ENCODE measurements at regions not wholly inside any gene's neighbourhood (a gene's known extent, or its start where the extent isn't known, plus 50 kb on each side); places are given as distances from the start of the nearest gene placed in this dataset.

GRCh38 chr18:57223144-57223870 is 76.4 kb downstream of the BOD1L2 start:
- intact Hi-C loops (cut with micrococcal nuclease) (no loop called here), in situ Hi-C loops (cut with MboI) (no loop called here)
- no peaks in the 10 kb centered on the region for H3K4me1 ChIP-seq (replicated peaks in 1 of 2; ENCODE audit: control insufficient read depth in 2 of 2, insufficient read depth in 2 of 2, low read length in 2 of 2)
- H3K9me1 ChIP-seq (ENCODE audit: control insufficient read depth, insufficient read depth, low read length) = no peaks in the 10 kb centered on the region
- H3K4me3 ChIP-seq = no peak overlapping the region
- no peaks in the 10 kb centered on the region for H4K20me1 ChIP-seq (replicated peaks; ENCODE audit: control insufficient read depth, insufficient read depth, low read length)
- BruUV-seq (replicated peaks) = no TSS peak
- H3K4me2 ChIP-seq (ENCODE audit: insufficient read depth, low read length) = no peak overlapping the region
- POLR2A ChIA-PET = no interaction called here
- no peak overlapping the region for H2AFZ ChIP-seq (ENCODE audit: low read depth, low read length)
- WGBS (ENCODE audit: insufficient coverage, low coverage, missing lambda C conversion rate) = 4% methylated on average over 4 of the region's 4 CpGs
- ATAC-seq (no peak), FAIRE-seq (no peak), DNase-seq (ENCODE audit: extremely low read depth in 1 of 4, low spot score in 3 of 4) (no peak)
- no peaks in the 10 kb centered on the region for H3K79me2 ChIP-seq (ENCODE audit: control insufficient read depth, insufficient read depth, low read length)
- CTCF ChIA-PET (ENCODE audit: low intra/inter-chr PET ratio) = no interaction called here
- H3K9me3 ChIP-seq (replicated peaks; ENCODE audit: control insufficient read depth, insufficient read depth, low read depth, low read length) = no peaks in the 10 kb centered on the region
- H3K36me3 ChIP-seq (ENCODE audit: control insufficient read depth, insufficient read depth, low read length) = no peaks in the 10 kb centered on the region
- no peak overlapping the region for H3K9ac ChIP-seq (ENCODE audit: insufficient read depth in 1 of 2, low read depth in 2 of 2, low read length in 2 of 2)
- no peak overlapping the region for H3K27ac ChIP-seq (ENCODE audit: extremely low read depth, low read depth, low read length)
- no peak for TF ChIP-seq SP2 (IDR thresholded peaks at IDR 0.05; ENCODE audit: extremely low read depth, low read depth, low read length, poor library complexity, severe bottlenecking)
- no peak for TF ChIP-seq CEBPG (CRISPR knock-in tag; IDR thresholded peaks at IDR 0.05)
- no peak for TF ChIP-seq CEBPG (tag; conservative IDR thresholded peaks at IDR 0.05 in 1 of 2, IDR thresholded peaks at IDR 0.05 in 1 of 2)
- no peak for TF ChIP-seq ARID2 (IDR thresholded peaks at IDR 0.05)
- TF ChIP-seq, protein P1, sequence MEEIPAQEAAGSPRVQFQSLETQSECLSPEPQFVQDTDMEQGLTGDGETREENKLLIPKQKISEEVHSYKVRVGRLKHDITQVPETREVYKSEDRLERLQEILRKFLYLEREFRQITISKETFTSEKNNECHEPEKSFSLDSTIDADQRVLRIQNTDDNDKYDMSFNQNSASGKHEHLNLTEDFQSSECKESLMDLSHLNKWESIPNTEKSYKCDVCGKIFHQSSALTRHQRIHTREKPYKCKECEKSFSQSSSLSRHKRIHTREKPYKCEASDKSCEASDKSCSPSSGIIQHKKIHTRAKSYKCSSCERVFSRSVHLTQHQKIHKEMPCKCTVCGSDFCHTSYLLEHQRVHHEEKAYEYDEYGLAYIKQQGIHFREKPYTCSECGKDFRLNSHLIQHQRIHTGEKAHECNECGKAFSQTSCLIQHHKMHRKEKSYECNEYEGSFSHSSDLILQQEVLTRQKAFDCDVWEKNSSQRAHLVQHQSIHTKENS (CRISPR knock-in tag; IDR thresholded peaks at IDR 0.05) = no peak
- TF ChIP-seq FOXK2 (conservative IDR thresholded peaks at IDR 0.05 in 1 of 2, IDR thresholded peaks at IDR 0.05 in 1 of 2; ENCODE audit: low read depth in 2 of 2) = no peak
- no peak for TF ChIP-seq HCFC1 (IDR thresholded peaks at IDR 0.05; ENCODE audit: low read depth, low read length)
- no peak for TF ChIP-seq PHF20 (IDR thresholded peaks at IDR 0.05; ENCODE audit: partially characterized antibody)
- 0 out of 5 replicates have a peak, but pooled peaks cover 0 to 3% of the 10 kb centered on the region in 2 experiments for H3K27me3 ChIP-seq (ENCODE audit: control insufficient read depth in 2 of 2, insufficient read depth in 2 of 2, low read length in 2 of 2)
